ENCODE measurements at regions not wholly inside any gene's neighbourhood (a gene's known extent, or its start where the extent isn't known, plus 50 kb on each side); places are given as distances from the start of the nearest gene placed in this dataset.

DNA sequence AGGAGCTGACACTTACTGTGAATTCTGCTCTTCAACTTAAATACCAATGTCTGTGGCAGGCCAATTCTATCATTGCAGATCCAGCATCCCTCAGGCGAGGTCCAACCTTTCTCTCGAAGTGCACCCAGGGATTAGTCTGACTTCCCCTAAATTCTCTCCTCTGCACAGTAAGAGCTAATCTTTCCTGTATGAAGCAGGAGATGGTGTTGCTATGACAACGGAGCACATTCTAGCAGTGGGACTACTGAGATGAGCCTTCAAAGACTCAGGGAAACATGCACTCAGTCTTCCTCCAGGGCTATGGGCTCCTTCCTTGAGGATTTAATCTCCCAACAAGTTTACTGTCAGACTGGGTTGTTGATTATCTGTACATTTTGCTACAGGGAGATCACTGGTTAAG lies 176.3 kb downstream of the NOL4 start:
- Mint-ChIP-seq H3K4me3 (no peak overlapping the region), H3K36me3 (ENCODE audit: insufficient read depth) (no peaks in the 10 kb centered on the region), H3K4me1 (ENCODE audit: low read depth in 2 of 2) (no peaks in the 10 kb centered on the region), H3K27me3 (no peaks in the 10 kb centered on the region), H3K9me3 (peaks cover 11 to 21% of the 10 kb centered on the region in 2 donors), H3K27ac (no peak overlapping the region)
- DNase-seq (no peak), ATAC-seq (replicated peaks) (no peak)

DNA sequence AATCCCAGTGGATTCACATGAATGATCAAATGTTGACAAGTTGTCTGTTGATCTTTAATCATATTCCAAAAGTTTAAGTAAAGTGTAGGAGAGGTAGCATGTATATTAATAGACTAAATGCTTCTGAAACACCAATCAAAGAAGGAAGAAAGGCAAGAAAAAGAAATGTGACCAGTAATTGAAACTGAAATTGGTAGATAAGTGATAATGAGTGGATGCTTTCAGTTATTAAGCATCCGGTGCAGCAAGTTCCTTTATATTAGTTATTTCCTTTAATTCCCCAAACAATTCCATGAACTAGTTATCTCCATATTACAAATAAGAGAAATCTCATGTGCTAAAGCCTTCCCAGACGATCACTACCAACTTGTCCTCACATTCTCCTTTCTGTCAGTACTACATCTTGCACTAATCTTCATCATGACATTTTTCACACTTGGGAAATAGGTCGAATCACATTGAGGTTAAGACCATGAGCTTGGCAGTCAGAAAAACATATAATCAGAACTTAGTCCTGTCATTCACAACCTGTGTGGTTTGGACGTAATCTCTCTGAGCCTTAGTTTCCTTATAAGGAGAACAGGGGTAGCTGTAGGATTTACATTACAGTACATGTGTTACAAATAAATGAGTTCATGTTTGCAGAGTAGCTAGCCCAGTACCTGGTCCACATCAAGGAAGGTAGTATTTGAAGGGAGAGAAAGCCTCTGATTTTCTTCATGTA lies 182.1 kb downstream of the NOL4 start:
- H3K4me3 Mint-ChIP-seq = no peak overlapping the region
- DNase-seq (no peak), ATAC-seq (replicated peaks) (no peak)
- H3K36me3 Mint-ChIP-seq (ENCODE audit: insufficient read depth) = no peaks in the 10 kb centered on the region
- no peak overlapping the region for H3K27ac Mint-ChIP-seq
- H3K9me3 Mint-ChIP-seq = peaks cover 6 to 8% of the 10 kb centered on the region in 2 donors
- no peaks in the 10 kb centered on the region for H3K27me3 Mint-ChIP-seq
- peaks cover 0 to 4% of the 10 kb centered on the region in 2 donors for H3K4me1 Mint-ChIP-seq (ENCODE audit: low read depth in 2 of 2)

DNA sequence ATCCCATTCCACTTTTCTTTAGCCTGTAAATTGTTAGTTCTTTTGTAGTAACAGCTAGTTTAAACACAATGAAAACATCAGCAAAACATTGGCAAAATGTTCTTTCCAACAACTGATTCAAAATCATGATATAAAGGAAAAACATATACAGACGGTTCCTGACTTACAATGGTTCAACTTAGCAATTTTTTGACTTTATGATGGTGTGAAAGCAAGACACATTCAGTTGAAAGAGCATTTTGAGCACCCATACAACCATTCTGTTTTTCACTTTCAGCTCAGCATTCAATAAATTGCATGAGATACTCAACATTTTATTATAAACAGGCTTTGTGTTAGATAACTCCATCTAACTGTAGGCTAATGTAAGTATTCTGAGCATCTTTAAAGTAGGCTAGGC lies 185.1 kb downstream of the NOL4 start:
- no peaks in the 10 kb centered on the region for H3K36me3 Mint-ChIP-seq (ENCODE audit: insufficient read depth)
- H3K27me3 Mint-ChIP-seq = no peaks in the 10 kb centered on the region
- H3K4me1 Mint-ChIP-seq (ENCODE audit: low read depth in 2 of 2) = peaks cover 0 to 4% of the 10 kb centered on the region in 2 donors
- DNase-seq (no peak), ATAC-seq (replicated peaks) (no peak)
- no peak overlapping the region for H3K4me3 Mint-ChIP-seq
- peaks cover 6 to 12% of the 10 kb centered on the region in 2 donors for H3K9me3 Mint-ChIP-seq
- no peak overlapping the region for H3K27ac Mint-ChIP-seq

DNA sequence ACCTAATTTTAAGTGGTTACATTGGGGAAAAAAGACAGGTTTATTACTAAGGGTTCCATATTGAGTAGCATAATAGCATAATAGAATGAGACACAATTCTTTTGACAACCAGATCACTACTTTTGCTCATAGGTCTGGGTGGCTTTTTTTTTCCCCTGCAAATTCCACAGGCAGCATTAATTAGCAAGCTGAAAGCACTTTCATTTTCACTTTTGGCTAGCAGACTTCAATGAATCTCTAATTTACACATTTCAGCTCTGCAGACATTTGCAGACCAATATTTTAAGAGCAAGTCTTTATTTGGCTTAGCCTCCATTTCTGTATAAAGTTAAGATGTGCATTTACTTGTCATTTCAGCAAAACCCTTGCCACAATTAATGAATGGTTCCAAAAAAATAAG lies 185.5 kb downstream of the NOL4 start:
- Mint-ChIP-seq H3K27ac (no peak overlapping the region), H3K4me3 (no peak overlapping the region), H3K4me1 (ENCODE audit: low read depth in 2 of 2) (peaks cover 0 to 4% of the 10 kb centered on the region in 2 donors), H3K27me3 (no peaks in the 10 kb centered on the region), H3K9me3 (peaks cover 6 to 11% of the 10 kb centered on the region in 2 donors), H3K36me3 (ENCODE audit: insufficient read depth) (no peaks in the 10 kb centered on the region)
- DNase-seq (no peak), ATAC-seq (replicated peaks) (no peak)

DNA sequence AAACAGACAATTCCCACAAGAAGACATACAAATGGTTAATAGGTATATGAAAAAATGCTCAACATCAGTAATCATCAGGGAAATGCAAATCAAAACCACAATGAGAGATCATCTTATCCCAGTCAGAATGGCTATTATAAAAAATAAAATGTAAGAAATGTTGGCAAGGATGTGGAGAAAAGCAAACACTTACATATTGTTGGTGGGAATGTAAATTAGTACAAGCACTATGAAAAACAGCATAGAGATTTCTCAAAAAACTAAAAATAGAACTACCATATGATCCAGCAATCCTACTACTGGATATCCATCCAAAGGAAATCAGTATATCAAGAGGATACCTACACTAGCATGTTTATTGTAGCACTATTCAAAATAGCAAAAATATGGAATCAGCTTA lies 186.6 kb downstream of the NOL4 start:
- Mint-ChIP-seq H3K4me3 (no peak overlapping the region), H3K9me3 (peaks cover 8 to 16% of the 10 kb centered on the region in 2 donors), H3K27ac (no peak overlapping the region), H3K36me3 (ENCODE audit: insufficient read depth) (no peaks in the 10 kb centered on the region), H3K4me1 (ENCODE audit: low read depth in 2 of 2) (peaks cover 0 to 4% of the 10 kb centered on the region in 2 donors), H3K27me3 (no peaks in the 10 kb centered on the region)
- DNase-seq (no peak), ATAC-seq (replicated peaks) (no peak)

DNA sequence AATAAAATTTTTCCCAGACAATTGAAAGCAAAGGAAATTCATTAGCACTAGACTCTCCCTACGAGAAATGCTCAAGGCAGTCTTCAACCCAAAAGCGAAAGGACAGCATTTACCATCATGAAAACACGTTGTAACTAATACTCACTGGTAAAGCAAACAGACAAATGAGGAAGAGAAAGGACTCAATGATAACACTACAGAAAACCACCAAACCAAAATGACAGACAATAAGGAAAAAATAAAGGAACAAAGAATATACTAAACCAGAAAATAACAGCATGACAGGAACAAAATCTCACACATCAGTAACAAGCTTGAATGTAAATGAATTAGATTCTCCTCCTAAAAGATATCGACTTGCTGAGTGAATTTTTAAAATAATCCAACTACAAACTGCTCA lies 190.7 kb downstream of the NOL4 start:
- Mint-ChIP-seq H3K27ac (no peak overlapping the region), H3K4me1 (ENCODE audit: low read depth in 2 of 2) (no peaks in the 10 kb centered on the region), H3K4me3 (no peak overlapping the region)

DNA sequence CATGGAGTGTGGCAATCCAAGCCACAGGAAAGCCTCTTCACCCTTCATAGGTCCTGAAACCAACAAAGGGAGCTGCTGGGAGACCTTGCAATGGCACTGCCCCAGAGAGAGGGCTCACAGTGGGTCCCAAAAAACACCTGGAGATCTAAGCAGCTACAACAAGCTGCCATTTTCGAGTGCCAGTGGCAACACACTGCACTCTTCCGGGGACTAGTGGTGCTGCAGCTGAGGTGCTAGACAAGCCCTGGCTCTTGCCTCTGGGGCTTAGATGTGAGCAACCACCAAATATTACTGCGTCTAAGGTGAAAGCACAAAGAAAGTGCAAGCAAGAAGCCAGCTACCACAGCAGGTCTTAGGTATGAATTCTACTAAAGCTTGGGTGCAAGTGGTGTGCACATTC lies 192.9 kb downstream of the NOL4 start:
- Mint-ChIP-seq H3K9me3 (peaks cover 2 to 16% of the 10 kb centered on the region in 2 donors), H3K27ac (no peak overlapping the region), H3K27me3 (no peaks in the 10 kb centered on the region), H3K4me1 (ENCODE audit: low read depth in 2 of 2) (no peaks in the 10 kb centered on the region), H3K36me3 (ENCODE audit: insufficient read depth) (no peaks in the 10 kb centered on the region), H3K4me3 (no peak overlapping the region)
- ATAC-seq (replicated peaks) (no peak), DNase-seq (no peak)

More for the DNA sequence above, 190.7 kb downstream of the NOL4 start:
- Mint-ChIP-seq H3K36me3 (ENCODE audit: insufficient read depth) (no peaks in the 10 kb centered on the region), H3K9me3 (peaks cover 4 to 16% of the 10 kb centered on the region in 2 donors), H3K27me3 (no peaks in the 10 kb centered on the region)
- ATAC-seq (replicated peaks) = no peak
- no peak for DNase-seq

DNA sequence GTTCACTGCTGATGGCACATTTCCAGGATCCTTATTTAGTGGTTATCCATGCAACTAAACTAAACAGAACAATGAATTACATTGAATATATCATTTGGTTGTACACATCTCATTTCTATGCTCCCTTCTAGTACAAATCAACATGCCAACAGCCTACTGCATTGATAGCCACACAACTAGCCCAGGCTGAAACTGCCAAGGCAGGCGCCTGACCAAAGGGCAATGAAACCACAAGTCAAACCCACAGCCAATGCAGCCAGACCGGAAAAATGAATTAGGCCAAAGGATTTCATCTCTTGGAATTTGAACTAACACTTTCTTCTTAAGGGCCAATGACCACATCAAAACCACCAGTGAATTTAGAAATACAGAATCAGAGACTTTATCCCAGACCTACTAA lies 196.4 kb downstream of the NOL4 start:
- Mint-ChIP-seq H3K36me3 (ENCODE audit: insufficient read depth) (no peaks in the 10 kb centered on the region), H3K9me3 (peaks cover 0 to 6% of the 10 kb centered on the region in 2 donors), H3K4me3 (no peak overlapping the region), H3K27ac (no peak overlapping the region), H3K27me3 (no peaks in the 10 kb centered on the region), H3K4me1 (ENCODE audit: low read depth in 2 of 2) (no peaks in the 10 kb centered on the region)
- ATAC-seq (replicated peaks) = no peak
- no peak for DNase-seq

DNA sequence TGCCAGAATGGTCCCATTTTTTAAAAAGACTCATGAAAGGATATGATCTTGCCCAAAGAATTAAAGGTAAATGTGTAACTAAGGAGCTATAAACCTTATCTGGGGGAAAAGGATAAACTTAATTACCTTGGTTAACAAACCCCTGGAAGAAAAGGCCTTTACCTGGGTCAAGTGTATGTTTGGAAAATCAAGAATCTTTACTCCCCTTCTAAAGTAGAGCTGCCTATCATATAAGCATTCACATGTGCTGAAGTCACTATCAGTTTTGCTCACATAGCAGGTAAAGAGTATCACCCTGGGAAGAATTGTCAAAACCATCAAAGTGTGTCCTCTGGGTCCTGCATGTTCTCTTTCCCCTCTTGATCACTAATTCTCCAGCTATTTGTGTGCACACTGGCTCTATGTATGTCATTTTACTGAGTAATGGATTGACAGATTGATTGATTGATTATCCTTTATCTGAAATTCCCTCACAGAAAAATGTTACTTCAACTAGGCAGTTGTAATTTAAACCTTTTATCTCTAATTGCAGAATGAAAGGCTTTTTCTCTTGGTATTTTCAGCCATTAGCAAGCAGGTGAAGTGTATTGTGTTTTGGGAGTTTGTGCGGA lies 199.4 kb downstream of the NOL4 start:
- ATAC-seq (replicated peaks) (no peak), DNase-seq (no peak)
- Mint-ChIP-seq H3K27me3 (no peaks in the 10 kb centered on the region), H3K4me3 (no peak overlapping the region), H3K4me1 (ENCODE audit: low read depth in 2 of 2) (no peaks in the 10 kb centered on the region), H3K9me3 (peaks cover 0 to 9% of the 10 kb centered on the region in 2 donors), H3K36me3 (ENCODE audit: insufficient read depth) (no peaks in the 10 kb centered on the region), H3K27ac (no peak overlapping the region)

DNA sequence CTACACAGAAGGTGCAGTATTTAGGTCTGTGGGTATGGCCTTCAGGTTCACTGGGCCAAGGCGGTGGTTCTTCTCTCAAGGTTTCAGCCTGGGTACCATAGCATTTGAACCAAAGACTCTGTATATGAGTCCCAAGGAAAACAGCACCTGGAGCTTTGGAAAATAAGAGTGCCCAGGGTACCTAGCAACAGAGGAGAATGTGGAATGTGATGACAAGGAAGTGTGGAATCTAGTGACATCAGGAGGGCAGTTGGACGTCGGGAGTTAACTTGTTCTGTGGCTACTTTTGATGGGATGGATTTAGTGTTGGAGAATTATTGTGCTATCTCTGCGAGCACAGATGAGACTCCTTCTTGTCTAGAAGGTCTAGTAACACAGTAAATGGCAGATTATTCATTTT lies 201.2 kb downstream of the NOL4 start:
- H3K36me3 Mint-ChIP-seq (ENCODE audit: insufficient read depth) = no peaks in the 10 kb centered on the region
- H3K27ac Mint-ChIP-seq = no peak overlapping the region
- ATAC-seq (replicated peaks) (no peak), DNase-seq (no peak)
- H3K9me3 Mint-ChIP-seq = peaks cover 0 to 9% of the 10 kb centered on the region in 2 donors
- no peak overlapping the region for H3K4me3 Mint-ChIP-seq
- H3K4me1 Mint-ChIP-seq (ENCODE audit: low read depth in 2 of 2) = no peaks in the 10 kb centered on the region
- H3K27me3 Mint-ChIP-seq = no peaks in the 10 kb centered on the region

DNA sequence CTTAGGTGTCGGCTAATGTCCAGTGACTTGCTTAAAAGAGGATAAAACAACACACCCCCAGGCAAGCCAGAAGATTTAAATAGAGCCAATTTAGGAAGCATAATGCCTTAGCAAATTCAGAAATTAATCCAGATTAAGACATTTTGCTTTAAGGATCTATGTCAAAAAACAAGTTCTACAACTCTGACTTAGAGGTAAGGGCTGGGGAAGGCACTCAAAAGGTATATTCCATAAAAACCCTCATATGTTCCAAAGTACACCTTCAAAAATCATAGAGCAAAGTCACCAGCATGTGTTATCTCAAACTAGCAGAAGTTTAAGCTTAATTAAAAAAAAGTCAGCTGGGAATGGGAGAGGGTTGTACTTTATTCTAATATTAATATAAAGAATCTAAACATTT lies 206.4 kb downstream of the NOL4 start:
- Mint-ChIP-seq H3K4me3 (no peak overlapping the region), H3K27ac (no peak overlapping the region), H3K4me1 (ENCODE audit: low read depth in 2 of 2) (no peaks in the 10 kb centered on the region), H3K9me3 (peaks cover 0 to 3% of the 10 kb centered on the region in 2 donors), H3K36me3 (ENCODE audit: insufficient read depth) (no peaks in the 10 kb centered on the region), H3K27me3 (no peaks in the 10 kb centered on the region)
- ATAC-seq (replicated peaks) = no peak
- DNase-seq = no peak

DNA sequence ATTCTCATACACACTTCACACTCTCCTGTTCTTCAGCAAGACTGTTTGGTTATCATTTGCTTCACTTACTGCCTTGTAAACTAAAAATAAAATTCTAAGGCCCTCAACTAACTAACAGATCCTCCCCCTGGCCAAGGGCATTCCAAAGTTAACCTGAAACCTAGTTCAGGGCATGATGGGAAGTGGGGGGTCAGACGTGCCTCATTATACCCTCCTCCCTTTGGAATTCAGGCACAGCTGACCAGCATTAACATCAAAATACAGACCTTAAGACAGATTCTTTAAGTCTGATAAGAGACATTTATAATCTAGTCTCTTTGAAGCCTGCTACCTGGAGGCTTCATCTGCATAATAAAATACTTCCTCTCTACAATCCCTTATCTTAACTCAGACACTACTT lies 221.0 kb downstream of the NOL4 start:
- Mint-ChIP-seq H3K27me3 (no peaks in the 10 kb centered on the region), H3K9me3 (peaks cover 16 to 24% of the 10 kb centered on the region in 2 donors), H3K4me1 (ENCODE audit: low read depth in 2 of 2) (no peaks in the 10 kb centered on the region), H3K27ac (no peak overlapping the region), H3K36me3 (ENCODE audit: insufficient read depth) (no peaks in the 10 kb centered on the region), H3K4me3 (no peak overlapping the region)
- no peak for ATAC-seq (replicated peaks)
- no peak for DNase-seq

DNA sequence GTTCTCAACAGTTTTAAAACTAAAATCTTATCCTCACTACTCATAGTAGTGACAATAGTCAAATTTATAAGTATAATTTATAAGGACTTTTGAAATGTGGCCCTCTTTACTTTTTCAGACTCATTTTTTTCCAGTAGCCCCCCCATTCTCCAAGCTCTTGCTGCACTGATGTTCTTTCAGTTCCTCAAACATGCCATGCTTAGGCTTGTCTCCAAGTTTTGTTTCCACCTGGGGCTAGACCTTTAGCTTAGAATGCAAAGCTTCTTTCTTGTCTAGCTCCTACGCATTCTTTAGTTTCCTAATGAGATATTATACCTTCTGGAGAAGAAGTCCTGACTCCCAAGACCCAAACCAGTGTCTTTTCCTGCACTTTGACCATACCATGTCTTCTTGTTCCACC lies 222.6 kb downstream of the NOL4 start:
- Mint-ChIP-seq H3K36me3 (ENCODE audit: insufficient read depth) (no peaks in the 10 kb centered on the region), H3K9me3 (peaks cover 13 to 24% of the 10 kb centered on the region in 2 donors), H3K4me3 (no peak overlapping the region), H3K27ac (no peak overlapping the region), H3K27me3 (no peaks in the 10 kb centered on the region), H3K4me1 (ENCODE audit: low read depth in 2 of 2) (no peaks in the 10 kb centered on the region)
- ATAC-seq (replicated peaks) = no peak
- DNase-seq = no peak

DNA sequence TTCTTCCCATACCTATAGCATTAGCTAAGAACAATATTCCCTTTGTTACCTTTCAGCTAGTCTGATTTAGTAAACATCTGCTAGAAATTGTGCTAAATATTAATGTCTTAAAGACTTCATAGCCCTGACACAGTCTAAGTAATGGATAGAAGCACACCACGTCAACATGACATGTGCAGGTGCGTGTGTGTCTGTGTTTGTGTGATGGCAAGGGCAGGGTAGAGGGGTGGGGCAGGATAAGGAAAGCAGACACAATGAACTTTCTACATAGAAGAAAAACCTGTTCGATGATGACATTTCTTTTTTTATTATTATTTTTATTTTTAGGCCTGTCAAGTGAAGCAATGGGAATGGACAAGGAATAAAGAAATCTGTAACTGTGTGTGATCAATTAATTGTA lies 223.3 kb downstream of the NOL4 start:
- DNase-seq (no peak), ATAC-seq (replicated peaks) (no peak)
- Mint-ChIP-seq H3K4me3 (no peak overlapping the region), H3K27me3 (no peaks in the 10 kb centered on the region), H3K27ac (no peak overlapping the region), H3K4me1 (ENCODE audit: low read depth in 2 of 2) (no peaks in the 10 kb centered on the region), H3K9me3 (peaks cover 10 to 24% of the 10 kb centered on the region in 2 donors), H3K36me3 (ENCODE audit: insufficient read depth) (no peaks in the 10 kb centered on the region)
